ENCODE measurements at regions not wholly inside any gene's neighbourhood (a gene's known extent, or its start where the extent isn't known, plus 50 kb on each side); places are given as distances from the start of the nearest gene placed in this dataset.

GRCh38 chr15:31457631-31458526 lies 131.2 kb downstream of the KLF13 start:
- H3K4me1 ChIP-seq (ENCODE audit: control insufficient read depth, extremely low read depth, insufficient read depth, low read length), result peaks cover 9% of the 10 kb centered on the region
- no peaks in the 10 kb centered on the region for H4K20me1 ChIP-seq (ENCODE audit: control insufficient read depth, extremely low read depth, insufficient read depth, low read length)
- H2AFZ ChIP-seq (ENCODE audit: low read length), result no peak overlapping the region
- H3K9ac ChIP-seq (ENCODE audit: insufficient read depth, low read length), result no peak overlapping the region
- H3K4me3 ChIP-seq (replicated peaks in 1 of 4; ENCODE audit: control extremely low read depth in 1 of 4, insufficient read depth in 1 of 4, low read depth in 3 of 4, low read length in 4 of 4), result no peak overlapping the region
- TF ChIP-seq, protein P1, sequence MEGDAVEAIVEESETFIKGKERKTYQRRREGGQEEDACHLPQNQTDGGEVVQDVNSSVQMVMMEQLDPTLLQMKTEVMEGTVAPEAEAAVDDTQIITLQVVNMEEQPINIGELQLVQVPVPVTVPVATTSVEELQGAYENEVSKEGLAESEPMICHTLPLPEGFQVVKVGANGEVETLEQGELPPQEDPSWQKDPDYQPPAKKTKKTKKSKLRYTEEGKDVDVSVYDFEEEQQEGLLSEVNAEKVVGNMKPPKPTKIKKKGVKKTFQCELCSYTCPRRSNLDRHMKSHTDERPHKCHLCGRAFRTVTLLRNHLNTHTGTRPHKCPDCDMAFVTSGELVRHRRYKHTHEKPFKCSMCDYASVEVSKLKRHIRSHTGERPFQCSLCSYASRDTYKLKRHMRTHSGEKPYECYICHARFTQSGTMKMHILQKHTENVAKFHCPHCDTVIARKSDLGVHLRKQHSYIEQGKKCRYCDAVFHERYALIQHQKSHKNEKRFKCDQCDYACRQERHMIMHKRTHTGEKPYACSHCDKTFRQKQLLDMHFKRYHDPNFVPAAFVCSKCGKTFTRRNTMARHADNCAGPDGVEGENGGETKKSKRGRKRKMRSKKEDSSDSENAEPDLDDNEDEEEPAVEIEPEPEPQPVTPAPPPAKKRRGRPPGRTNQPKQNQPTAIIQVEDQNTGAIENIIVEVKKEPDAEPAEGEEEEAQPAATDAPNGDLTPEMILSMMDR (conservative IDR thresholded peaks at IDR 0.05 in 1 of 2, IDR thresholded peaks at IDR 0.05 in 1 of 2; ENCODE audit: low read depth in 1 of 2, low read length in 2 of 2), result no peak
- TF ChIP-seq EZH2 (IDR thresholded peaks at IDR 0.05; ENCODE audit: low read length, missing control alignments), result no peak
- no peaks in the 10 kb centered on the region for H3K79me2 ChIP-seq (ENCODE audit: control insufficient read depth, insufficient read depth, low read length)
- H3K4me2 ChIP-seq (ENCODE audit: extremely low read depth, insufficient read depth, low read length), result no peak overlapping the region
- DNase-seq (ENCODE audit: low read depth in 2 of 2), result peak; percentile 76 to 81
- no peaks in the 10 kb centered on the region for H3K27me3 ChIP-seq (ENCODE audit: control insufficient read depth, insufficient read depth, low read length)
- no peaks in the 10 kb centered on the region for H3K36me3 ChIP-seq (ENCODE audit: control insufficient read depth, insufficient read depth, low read length)
- no peak overlapping the region for H3K27ac ChIP-seq (ENCODE audit: insufficient read depth, low read length)
- no peaks in the 10 kb centered on the region for H3K9me3 ChIP-seq (ENCODE audit: control insufficient read depth, insufficient read depth, low read depth, low read length)

DNA sequence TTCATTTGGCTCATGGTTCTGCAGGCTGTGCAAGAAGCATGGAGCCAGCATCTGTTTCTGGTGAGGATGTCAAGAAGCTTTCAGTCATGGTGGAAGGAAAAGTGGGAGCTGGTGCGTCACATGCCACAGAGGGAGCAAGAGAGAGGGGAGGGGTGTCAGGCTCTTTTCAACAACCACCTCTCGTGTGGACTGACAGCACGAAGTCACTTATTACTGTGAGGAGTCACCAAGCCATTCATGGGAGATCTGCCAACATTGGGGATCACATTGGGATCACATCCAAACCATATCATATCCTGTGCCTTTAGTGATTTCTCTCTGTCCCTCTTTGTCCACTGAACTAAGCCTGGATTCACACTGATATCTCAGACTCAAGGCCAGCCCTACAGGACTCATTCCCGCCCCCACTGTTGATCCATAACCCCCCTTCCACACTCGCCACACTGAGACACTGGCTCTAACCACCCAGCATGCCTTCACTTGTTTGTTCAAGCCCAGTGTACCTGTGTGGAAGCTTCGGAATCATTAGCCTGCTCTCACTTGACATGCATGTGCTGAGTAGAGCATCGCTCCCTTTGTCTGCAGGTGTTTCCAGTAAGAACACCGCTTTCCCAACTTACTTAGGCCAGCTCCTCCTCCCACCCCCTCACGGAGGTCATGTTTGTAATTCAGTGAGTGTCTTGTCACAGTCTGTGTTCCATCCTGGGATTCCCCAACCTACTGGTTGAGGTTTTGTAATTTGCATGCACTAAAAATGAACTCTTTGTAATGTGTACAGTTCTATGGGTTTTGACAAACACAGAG lies 132.2 kb downstream of the KLF13 start:
- no peaks in the 10 kb centered on the region for H3K9me3 ChIP-seq (ENCODE audit: control insufficient read depth, insufficient read depth, low read depth, low read length)
- H2AFZ ChIP-seq (ENCODE audit: low read length), result no peak overlapping the region
- H3K79me2 ChIP-seq (ENCODE audit: control insufficient read depth, insufficient read depth, low read length), result no peaks in the 10 kb centered on the region
- no peak overlapping the region for H3K9ac ChIP-seq (ENCODE audit: insufficient read depth, low read length)
- H3K4me2 ChIP-seq (ENCODE audit: extremely low read depth, insufficient read depth, low read length), result no peak overlapping the region
- H3K4me3 ChIP-seq (replicated peaks in 1 of 4; ENCODE audit: control extremely low read depth in 1 of 4, insufficient read depth in 1 of 4, low read depth in 3 of 4, low read length in 4 of 4), result no peak overlapping the region
- no peaks in the 10 kb centered on the region for H4K20me1 ChIP-seq (ENCODE audit: control insufficient read depth, extremely low read depth, insufficient read depth, low read length)
- H3K36me3 ChIP-seq (ENCODE audit: control insufficient read depth, insufficient read depth, low read length), result no peaks in the 10 kb centered on the region
- H3K27me3 ChIP-seq (ENCODE audit: control insufficient read depth, insufficient read depth, low read length), result no peaks in the 10 kb centered on the region
- H3K4me1 ChIP-seq (ENCODE audit: control insufficient read depth, extremely low read depth, insufficient read depth, low read length), result peaks cover 9% of the 10 kb centered on the region
- H3K27ac ChIP-seq (ENCODE audit: insufficient read depth, low read length), result no peak overlapping the region
- TF ChIP-seq EZH2 (IDR thresholded peaks at IDR 0.05; ENCODE audit: low read length, missing control alignments), result no peak
- TF ChIP-seq, protein P1 (conservative IDR thresholded peaks at IDR 0.05 in 1 of 2, IDR thresholded peaks at IDR 0.05 in 1 of 2; ENCODE audit: low read depth in 1 of 2, low read length in 2 of 2), result no peak
- DNase-seq (ENCODE audit: low read depth in 2 of 2), result no peak

GRCh38 chr15:31459400-31459748 lies 132.7 kb downstream of the KLF13 start:
- Histone ChIP-seq H3K79me2 (ENCODE audit: control insufficient read depth, insufficient read depth, low read length) (no peaks in the 10 kb centered on the region), H2AFZ (ENCODE audit: low read length) (no peak overlapping the region), H3K4me3 (replicated peaks in 1 of 4; ENCODE audit: control extremely low read depth in 1 of 4, insufficient read depth in 1 of 4, low read depth in 3 of 4, low read length in 4 of 4) (no peak overlapping the region), H3K4me2 (ENCODE audit: extremely low read depth, insufficient read depth, low read length) (no peak overlapping the region), H3K36me3 (ENCODE audit: control insufficient read depth, insufficient read depth, low read length) (no peaks in the 10 kb centered on the region), H3K27ac (ENCODE audit: insufficient read depth, low read length) (no peak overlapping the region), H3K9ac (ENCODE audit: insufficient read depth, low read length) (no peak overlapping the region), H3K4me1 (ENCODE audit: control insufficient read depth, extremely low read depth, insufficient read depth, low read length) (peaks cover 9% of the 10 kb centered on the region), H4K20me1 (ENCODE audit: control insufficient read depth, extremely low read depth, insufficient read depth, low read length) (no peaks in the 10 kb centered on the region), H3K9me3 (ENCODE audit: control insufficient read depth, insufficient read depth, low read depth, low read length) (no peaks in the 10 kb centered on the region), H3K27me3 (ENCODE audit: control insufficient read depth, insufficient read depth, low read length) (no peaks in the 10 kb centered on the region)
- TF ChIP-seq, protein P1 (conservative IDR thresholded peaks at IDR 0.05 in 1 of 2, IDR thresholded peaks at IDR 0.05 in 1 of 2; ENCODE audit: low read depth in 1 of 2, low read length in 2 of 2), result no peak
- no peak for TF ChIP-seq EZH2 (IDR thresholded peaks at IDR 0.05; ENCODE audit: low read length, missing control alignments)
- no peak for DNase-seq (ENCODE audit: low read depth in 2 of 2)
